HCT116 (cell line): ENCODE measurements at regions not wholly inside any gene's neighbourhood (a gene's known extent, or its start where the extent isn't known, plus 50 kb on each side); places are given as distances from the start of the nearest gene placed in this dataset.
"Not testable (repeated sequence)": the region's sequence is repeated elsewhere in the genome, so short reads cannot be mapped to it uniquely, and the experiment has no call there.

Source experiments
- ATAC-seq: fragments of 200-7000 bp; cut with Tn5 transposase; 2 replicates; pipeline ENCODE4 v1.9.1; 2020; ENCODE audit warnings: mild to moderate bottlenecking, moderate library complexity
- BruUV-seq: library from RNA; stranded (reverse); fragments of 400-500 nt; replicated peaks from 2 replicates; lab custom pipeline; 2021; lab: Mats Ljungman, UMichigan
- CTCF ChIA-PET: fragments of 300-600 bp; sonication (Branson Sonifier 250); formaldehyde crosslinking; loops from one replicate; lab custom pipeline; 2021; ENCODE audit warnings: antibody characterized with exemption; lab: Charles Lee
- POLR2A ChIA-PET: fragments of 300-600, 350-600 bp; sonication (Branson Sonifier 250); formaldehyde crosslinking; loops from one replicate; lab custom pipeline; 2021; ENCODE audit warnings: antibody characterized with exemption; lab: Charles Lee
- RAD21 ChIA-PET, 2 experiments: fragments of 300-600 bp; sonication (Branson Sonifier 250); formaldehyde crosslinking; loops; one replicate each; lab custom pipeline; 2023; ENCODE audit warnings: low total read pairs in 2 of 2; ENCODE audit not compliant: uncharacterized antibody in 2 of 2, unreplicated experiment in 2 of 2, low non-redundant PET in 1 of 2; lab: Charles Lee
- DNase-seq: peaks from one replicate; pipeline ENCODE4 v3.0.0-alpha.2; 2010; ENCODE audit warnings: low read depth, low spot score
- H2AFZ ChIP-seq: fragments of 200-600 bp; shearing (Covaris generic), sonication (generic); 2 replicates; pipeline ENCODE4 v1.6.1; 2017; ENCODE audit warnings: low read depth, mixed run types, mixed read lengths, antibody characterized with exemption, low read length; ENCODE audit not compliant: poor library complexity, severe bottlenecking
- H3K27ac ChIP-seq: 2 replicates; pipeline ENCODE4 v1.5.1; 2012; ENCODE audit warnings: low read depth, low read length
- H3K27me3 ChIP-seq: fragments of 200-600 bp; sonication (generic); 2 replicates; pipeline ENCODE4 v1.6.1; 2016; ENCODE audit warnings: mixed run types, low read length, mixed read lengths; ENCODE audit not compliant: insufficient read depth
- H3K36me3 ChIP-seq, 2 experiments: fragments of 200-500 bp in 1 of 2; fragments of 200-600 bp in 1 of 2; sonication (Bioruptor generic) in 1 of 2; sonication (generic) in 1 of 2; 2 replicates each; pipeline versions ENCODE4 v1.5.1 to v1.6.1; 2014 to 2016; ENCODE audit warnings: low read length in 2 of 2, inconsistent platforms in 1 of 2, mixed read lengths in 1 of 2, mixed run types in 1 of 2; ENCODE audit not compliant: insufficient read depth in 2 of 2, control insufficient read depth in 1 of 2
- H3K4me1 ChIP-seq, 2 experiments: fragments of 200-600 bp in 1 of 2; sonication (generic) in 1 of 2; 2 replicates each; pipeline versions ENCODE4 v1.5.1 to v1.6.1; 2012 to 2017; ENCODE audit warnings: low read length in 2 of 2, inconsistent platforms in 1 of 2, mild to moderate bottlenecking in 1 of 2, mixed read lengths in 1 of 2, mixed run types in 1 of 2, moderate library complexity in 1 of 2; ENCODE audit not compliant: insufficient read depth in 2 of 2, control insufficient read depth in 1 of 2
- H3K4me2 ChIP-seq: fragments of 200-600 bp; sonication (generic); 2 replicates; pipeline ENCODE4 v1.6.1; 2017; ENCODE audit warnings: mixed run types, low read length, mixed read lengths
- H3K4me3 ChIP-seq, 2 experiments: fragments of 200-600 bp in 1 of 2; sonication (generic) in 1 of 2; replicated peaks in 1 of 2; 2 replicates each; pipeline ENCODE4 v1.5.1; 2011 to 2016; ENCODE audit warnings: low read length in 2 of 2, control low read depth in 1 of 2, low read depth in 1 of 2, mild to moderate bottlenecking in 1 of 2, mixed read lengths in 1 of 2, mixed run types in 1 of 2
- H3K79me2 ChIP-seq: fragments of 200-600 bp; sonication (generic); 2 replicates; pipeline ENCODE4 v1.6.1; 2017; ENCODE audit warnings: mild to moderate bottlenecking, mixed run types, low read length, moderate library complexity, mixed read lengths; ENCODE audit not compliant: insufficient read depth
- H3K9ac ChIP-seq: fragments of 200-600 bp; sonication (generic); 2 replicates; pipeline ENCODE4 v1.6.1; 2016; ENCODE audit warnings: low read length, mixed read lengths
- H3K9me2 ChIP-seq: fragments of 200-600 bp; sonication (generic), shearing (Covaris generic); 2 replicates; pipeline ENCODE4 v1.6.1; 2017; ENCODE audit warnings: mixed run types, mild to moderate bottlenecking, moderate library complexity; ENCODE audit not compliant: insufficient read depth
- H3K9me3 ChIP-seq, 2 experiments: fragments of 200-500 bp in 1 of 2; fragments of 200-600 bp in 1 of 2; sonication (Bioruptor generic) in 1 of 2; sonication (generic) in 1 of 2; 2 replicates each; pipeline ENCODE4 v1.6.1; 2014 to 2017; ENCODE audit warnings: low read length in 2 of 2, mixed read lengths in 2 of 2, inconsistent platforms in 1 of 2, low read depth in 1 of 2, mild to moderate bottlenecking in 1 of 2, mixed run types in 1 of 2, moderate library complexity in 1 of 2; ENCODE audit not compliant: control insufficient read depth in 1 of 2, insufficient read depth in 1 of 2
- H4K20me1 ChIP-seq: fragments of 200-600 bp; sonication (generic), shearing (Covaris generic); 2 replicates; pipeline ENCODE4 v1.6.1; 2017; ENCODE audit warnings: mixed run types, mild to moderate bottlenecking, moderate library complexity; ENCODE audit not compliant: insufficient read depth
- CBX3 ChIP-seq: IDR thresholded peaks from 2 replicates; pipeline ENCODE4 v1.6.1; 2012; ENCODE audit warnings: low read depth
- EGR1 ChIP-seq: IDR thresholded peaks from 2 replicates; pipeline ENCODE4 v1.6.1; 2012; ENCODE audit warnings: low read depth
- ELF1 ChIP-seq: IDR thresholded peaks from 2 replicates; pipeline ENCODE4 v1.6.1; 2012; ENCODE audit warnings: low read depth, borderline replicate concordance
- EZH2 ChIP-seq: fragments of 200-600 bp; sonication (generic); IDR thresholded peaks from 2 replicates; pipeline ENCODE4 v1.6.1; 2017; ENCODE audit warnings: antibody characterized with exemption, mixed run types
- JUND ChIP-seq: IDR thresholded peaks from 2 replicates; pipeline ENCODE4 v1.6.1; 2012
- POLR2AphosphoS5 ChIP-seq: IDR thresholded peaks from 2 replicates; pipeline ENCODE4 v1.6.1; 2011; ENCODE audit warnings: mild to moderate bottlenecking, low read depth, low read length, moderate library complexity
- SIN3A ChIP-seq: IDR thresholded peaks from 2 replicates; pipeline ENCODE4 v1.6.1; 2012; ENCODE audit warnings: low read depth
- SRF ChIP-seq: IDR thresholded peaks from 2 replicates; pipeline ENCODE4 v1.6.1; 2012; ENCODE audit warnings: low read depth
- ZFX ChIP-seq: fragments of 450-650 bp; IDR thresholded peaks from 2 replicates; pipeline ENCODE4 v1.6.1; 2017
- ZNF274 ChIP-seq: fragments of 200-500 bp; sonication (Bioruptor generic); IDR thresholded peaks from 2 replicates; pipeline ENCODE4 v1.6.1; 2014; ENCODE audit warnings: mild to moderate bottlenecking, low read depth, low read length, inconsistent platforms
- intact Hi-C: fragments of 100-400 bp; cut with micrococcal nuclease; formaldehyde crosslinking; loops from 2 replicates; pipeline ENCODE4 v1.10.0; 2022
- TF ChIP-seq, protein P1 (sequence below): IDR thresholded peaks from 2 replicates; pipeline ENCODE4 v1.6.1; 2012; ENCODE audit warnings: low read depth
- TF ChIP-seq, protein P2 (sequence below), 3 experiments: fragments of 200-600 bp in 1 of 3; sonication (generic) in 1 of 3; IDR thresholded peaks in 2 of 3; conservative IDR thresholded peaks in 1 of 3; 2 replicates each; pipeline ENCODE4 v1.5.1; 2012 to 2017; ENCODE audit warnings: low read depth in 2 of 3, low read length in 2 of 3, antibody characterized with exemption in 1 of 3, borderline replicate concordance in 1 of 3, control low read depth in 1 of 3, mild to moderate bottlenecking in 1 of 3, mixed read lengths in 1 of 3, mixed run types in 1 of 3, moderate library complexity in 1 of 3; ENCODE audit not compliant: insufficient read depth in 1 of 3
- TF ChIP-seq, protein P3 (sequence below): IDR thresholded peaks from 2 replicates; pipeline ENCODE4 v1.6.1; 2012
- TF ChIP-seq, protein P4 (sequence below): IDR thresholded peaks from 2 replicates; pipeline ENCODE4 v1.6.1; 2011; ENCODE audit warnings: mild to moderate bottlenecking, low read length, moderate library complexity; ENCODE audit not compliant: insufficient replicate concordance; ENCODE audit errors: extremely low read depth

DNA sequence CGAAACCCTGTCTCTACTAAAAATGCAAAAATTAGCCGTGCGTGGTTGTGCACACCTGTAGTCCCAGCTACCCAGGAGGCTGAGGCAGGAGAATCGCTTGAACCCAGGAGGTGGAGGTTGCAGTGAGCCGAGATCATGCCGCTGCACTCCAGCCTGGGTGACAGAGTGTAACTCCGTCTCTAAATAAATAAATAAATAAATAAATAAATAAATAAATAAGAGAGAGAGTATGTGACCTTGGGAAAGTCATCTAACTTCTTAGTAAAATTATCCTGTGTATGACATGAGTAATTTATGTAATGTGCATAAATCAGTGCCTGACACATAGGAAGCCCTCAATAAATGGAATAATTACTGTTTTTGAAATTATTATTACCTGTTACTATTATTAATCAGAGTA, 57.5 kb upstream of the ACSL4 start:
- H2AFZ ChIP-seq, BruUV-seq, intact Hi-C loops, H3K4me1 ChIP-seq, H3K9me3 ChIP-seq, H3K27me3 ChIP-seq, H3K79me2 ChIP-seq, POLR2A ChIA-PET, DNase-seq, H3K9me2 ChIP-seq, CTCF ChIA-PET, H3K27ac ChIP-seq, H3K36me3 ChIP-seq, H3K4me2 ChIP-seq, H3K4me3 ChIP-seq, H3K9ac ChIP-seq, H4K20me1 ChIP-seq, ATAC-seq, RAD21 ChIA-PET: not testable (repeated sequence)

DNA sequence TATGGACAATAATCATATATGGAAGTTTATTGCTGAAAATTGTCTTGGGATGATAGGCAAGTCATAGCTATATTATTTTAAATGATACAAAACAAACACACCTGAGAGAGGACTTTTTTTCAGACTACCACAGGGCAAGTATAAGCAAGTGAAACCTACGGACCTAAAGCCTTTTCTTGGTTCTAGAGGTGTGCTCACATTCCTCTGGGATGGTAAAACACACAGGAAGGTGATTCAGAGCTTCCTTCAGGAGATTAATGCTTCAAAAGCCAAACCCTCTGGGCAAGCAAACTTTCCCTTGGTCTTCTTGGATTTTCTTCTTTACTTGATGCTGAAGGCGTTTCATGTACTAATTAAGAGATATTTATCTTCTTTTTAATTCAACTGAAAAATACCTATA, 60.1 kb upstream of the ACSL4 start:
- Histone ChIP-seq H3K27ac (no peak overlapping the region), H3K4me2 (no peak overlapping the region), H3K9ac (no peak overlapping the region), H3K36me3 (no peaks in the 10 kb centered on the region), H4K20me1 (no peaks in the 10 kb centered on the region), H3K27me3 (no peaks in the 10 kb centered on the region), H3K4me1 (no peaks in the 10 kb centered on the region), H3K4me3 (no peak overlapping the region), H2AFZ (no peak overlapping the region), H3K9me2 (no peaks in the 10 kb centered on the region), H3K79me2 (no peaks in the 10 kb centered on the region), H3K9me3 (no peaks in the 10 kb centered on the region)
- DNase-seq: no peak
- ATAC-seq: no peak
- intact Hi-C loops: no loop called here
- BruUV-seq: no TSS peak
- ChIA-PET POLR2A (no interaction called here), RAD21 (no interaction called here), CTCF (no interaction called here)
- TF ChIP-seq JUND: no peak
- TF ChIP-seq ELF1: no peak
- no peak for TF ChIP-seq ZFX
- no peak for TF ChIP-seq EZH2
- TF ChIP-seq, protein P1, sequence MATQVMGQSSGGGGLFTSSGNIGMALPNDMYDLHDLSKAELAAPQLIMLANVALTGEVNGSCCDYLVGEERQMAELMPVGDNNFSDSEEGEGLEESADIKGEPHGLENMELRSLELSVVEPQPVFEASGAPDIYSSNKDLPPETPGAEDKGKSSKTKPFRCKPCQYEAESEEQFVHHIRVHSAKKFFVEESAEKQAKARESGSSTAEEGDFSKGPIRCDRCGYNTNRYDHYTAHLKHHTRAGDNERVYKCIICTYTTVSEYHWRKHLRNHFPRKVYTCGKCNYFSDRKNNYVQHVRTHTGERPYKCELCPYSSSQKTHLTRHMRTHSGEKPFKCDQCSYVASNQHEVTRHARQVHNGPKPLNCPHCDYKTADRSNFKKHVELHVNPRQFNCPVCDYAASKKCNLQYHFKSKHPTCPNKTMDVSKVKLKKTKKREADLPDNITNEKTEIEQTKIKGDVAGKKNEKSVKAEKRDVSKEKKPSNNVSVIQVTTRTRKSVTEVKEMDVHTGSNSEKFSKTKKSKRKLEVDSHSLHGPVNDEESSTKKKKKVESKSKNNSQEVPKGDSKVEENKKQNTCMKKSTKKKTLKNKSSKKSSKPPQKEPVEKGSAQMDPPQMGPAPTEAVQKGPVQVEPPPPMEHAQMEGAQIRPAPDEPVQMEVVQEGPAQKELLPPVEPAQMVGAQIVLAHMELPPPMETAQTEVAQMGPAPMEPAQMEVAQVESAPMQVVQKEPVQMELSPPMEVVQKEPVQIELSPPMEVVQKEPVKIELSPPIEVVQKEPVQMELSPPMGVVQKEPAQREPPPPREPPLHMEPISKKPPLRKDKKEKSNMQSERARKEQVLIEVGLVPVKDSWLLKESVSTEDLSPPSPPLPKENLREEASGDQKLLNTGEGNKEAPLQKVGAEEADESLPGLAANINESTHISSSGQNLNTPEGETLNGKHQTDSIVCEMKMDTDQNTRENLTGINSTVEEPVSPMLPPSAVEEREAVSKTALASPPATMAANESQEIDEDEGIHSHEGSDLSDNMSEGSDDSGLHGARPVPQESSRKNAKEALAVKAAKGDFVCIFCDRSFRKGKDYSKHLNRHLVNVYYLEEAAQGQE: no peak
- TF ChIP-seq, protein P2, sequence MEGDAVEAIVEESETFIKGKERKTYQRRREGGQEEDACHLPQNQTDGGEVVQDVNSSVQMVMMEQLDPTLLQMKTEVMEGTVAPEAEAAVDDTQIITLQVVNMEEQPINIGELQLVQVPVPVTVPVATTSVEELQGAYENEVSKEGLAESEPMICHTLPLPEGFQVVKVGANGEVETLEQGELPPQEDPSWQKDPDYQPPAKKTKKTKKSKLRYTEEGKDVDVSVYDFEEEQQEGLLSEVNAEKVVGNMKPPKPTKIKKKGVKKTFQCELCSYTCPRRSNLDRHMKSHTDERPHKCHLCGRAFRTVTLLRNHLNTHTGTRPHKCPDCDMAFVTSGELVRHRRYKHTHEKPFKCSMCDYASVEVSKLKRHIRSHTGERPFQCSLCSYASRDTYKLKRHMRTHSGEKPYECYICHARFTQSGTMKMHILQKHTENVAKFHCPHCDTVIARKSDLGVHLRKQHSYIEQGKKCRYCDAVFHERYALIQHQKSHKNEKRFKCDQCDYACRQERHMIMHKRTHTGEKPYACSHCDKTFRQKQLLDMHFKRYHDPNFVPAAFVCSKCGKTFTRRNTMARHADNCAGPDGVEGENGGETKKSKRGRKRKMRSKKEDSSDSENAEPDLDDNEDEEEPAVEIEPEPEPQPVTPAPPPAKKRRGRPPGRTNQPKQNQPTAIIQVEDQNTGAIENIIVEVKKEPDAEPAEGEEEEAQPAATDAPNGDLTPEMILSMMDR (IDR thresholded peaks at IDR 0.05 in 2 of 3, conservative IDR thresholded peaks at IDR 0.05 in 1 of 3; ENCODE audit: borderline replicate concordance in 1 of 3, insufficient read depth in 1 of 3, low read depth in 2 of 3, low read length in 2 of 3): no peak
- TF ChIP-seq, protein P3, sequence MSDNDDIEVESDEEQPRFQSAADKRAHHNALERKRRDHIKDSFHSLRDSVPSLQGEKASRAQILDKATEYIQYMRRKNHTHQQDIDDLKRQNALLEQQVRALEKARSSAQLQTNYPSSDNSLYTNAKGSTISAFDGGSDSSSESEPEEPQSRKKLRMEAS: no peak
- TF ChIP-seq SRF: no peak
- TF ChIP-seq CBX3: no peak
- no peak for TF ChIP-seq ZNF274
- no peak for TF ChIP-seq SIN3A
- TF ChIP-seq, protein P4, sequence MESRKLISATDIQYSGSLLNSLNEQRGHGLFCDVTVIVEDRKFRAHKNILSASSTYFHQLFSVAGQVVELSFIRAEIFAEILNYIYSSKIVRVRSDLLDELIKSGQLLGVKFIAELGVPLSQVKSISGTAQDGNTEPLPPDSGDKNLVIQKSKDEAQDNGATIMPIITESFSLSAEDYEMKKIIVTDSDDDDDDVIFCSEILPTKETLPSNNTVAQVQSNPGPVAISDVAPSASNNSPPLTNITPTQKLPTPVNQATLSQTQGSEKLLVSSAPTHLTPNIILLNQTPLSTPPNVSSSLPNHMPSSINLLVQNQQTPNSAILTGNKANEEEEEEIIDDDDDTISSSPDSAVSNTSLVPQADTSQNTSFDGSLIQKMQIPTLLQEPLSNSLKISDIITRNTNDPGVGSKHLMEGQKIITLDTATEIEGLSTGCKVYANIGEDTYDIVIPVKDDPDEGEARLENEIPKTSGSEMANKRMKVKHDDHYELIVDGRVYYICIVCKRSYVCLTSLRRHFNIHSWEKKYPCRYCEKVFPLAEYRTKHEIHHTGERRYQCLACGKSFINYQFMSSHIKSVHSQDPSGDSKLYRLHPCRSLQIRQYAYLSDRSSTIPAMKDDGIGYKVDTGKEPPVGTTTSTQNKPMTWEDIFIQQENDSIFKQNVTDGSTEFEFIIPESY: no peak
- no peak for TF ChIP-seq POLR2AphosphoS5
- no peak for TF ChIP-seq EGR1
